ENCODE measurements at regions not wholly inside any gene's neighbourhood (a gene's known extent, or its start where the extent isn't known, plus 50 kb on each side); places are given as distances from the start of the nearest gene placed in this dataset.

GRCh38 chr1:58994664-58995063 is 210.8 kb upstream of the JUN start:
- no peak for TF ChIP-seq CTCF (IDR thresholded peaks at IDR 0.05; ENCODE audit: low read depth, low read length)
- TF ChIP-seq POLR2A (IDR thresholded peaks at IDR 0.05; ENCODE audit: extremely low read depth, insufficient read length): no peak
- no peak for TF ChIP-seq MAX (IDR thresholded peaks at IDR 0.05; ENCODE audit: low read depth, low read length)
- no peak for TF ChIP-seq MYC (IDR thresholded peaks at IDR 0.05; ENCODE audit: low read depth, low read length)

Measured in NB4 (cell line).